ENCODE measurements at regions not wholly inside any gene's neighbourhood (a gene's known extent, or its start where the extent isn't known, plus 50 kb on each side); places are given as distances from the start of the nearest gene placed in this dataset.

GRCh38 chr2:60657673-60658072, 98.4 kb upstream of the PAPOLG start (continued):
- TF ChIP-seq, protein P1, sequence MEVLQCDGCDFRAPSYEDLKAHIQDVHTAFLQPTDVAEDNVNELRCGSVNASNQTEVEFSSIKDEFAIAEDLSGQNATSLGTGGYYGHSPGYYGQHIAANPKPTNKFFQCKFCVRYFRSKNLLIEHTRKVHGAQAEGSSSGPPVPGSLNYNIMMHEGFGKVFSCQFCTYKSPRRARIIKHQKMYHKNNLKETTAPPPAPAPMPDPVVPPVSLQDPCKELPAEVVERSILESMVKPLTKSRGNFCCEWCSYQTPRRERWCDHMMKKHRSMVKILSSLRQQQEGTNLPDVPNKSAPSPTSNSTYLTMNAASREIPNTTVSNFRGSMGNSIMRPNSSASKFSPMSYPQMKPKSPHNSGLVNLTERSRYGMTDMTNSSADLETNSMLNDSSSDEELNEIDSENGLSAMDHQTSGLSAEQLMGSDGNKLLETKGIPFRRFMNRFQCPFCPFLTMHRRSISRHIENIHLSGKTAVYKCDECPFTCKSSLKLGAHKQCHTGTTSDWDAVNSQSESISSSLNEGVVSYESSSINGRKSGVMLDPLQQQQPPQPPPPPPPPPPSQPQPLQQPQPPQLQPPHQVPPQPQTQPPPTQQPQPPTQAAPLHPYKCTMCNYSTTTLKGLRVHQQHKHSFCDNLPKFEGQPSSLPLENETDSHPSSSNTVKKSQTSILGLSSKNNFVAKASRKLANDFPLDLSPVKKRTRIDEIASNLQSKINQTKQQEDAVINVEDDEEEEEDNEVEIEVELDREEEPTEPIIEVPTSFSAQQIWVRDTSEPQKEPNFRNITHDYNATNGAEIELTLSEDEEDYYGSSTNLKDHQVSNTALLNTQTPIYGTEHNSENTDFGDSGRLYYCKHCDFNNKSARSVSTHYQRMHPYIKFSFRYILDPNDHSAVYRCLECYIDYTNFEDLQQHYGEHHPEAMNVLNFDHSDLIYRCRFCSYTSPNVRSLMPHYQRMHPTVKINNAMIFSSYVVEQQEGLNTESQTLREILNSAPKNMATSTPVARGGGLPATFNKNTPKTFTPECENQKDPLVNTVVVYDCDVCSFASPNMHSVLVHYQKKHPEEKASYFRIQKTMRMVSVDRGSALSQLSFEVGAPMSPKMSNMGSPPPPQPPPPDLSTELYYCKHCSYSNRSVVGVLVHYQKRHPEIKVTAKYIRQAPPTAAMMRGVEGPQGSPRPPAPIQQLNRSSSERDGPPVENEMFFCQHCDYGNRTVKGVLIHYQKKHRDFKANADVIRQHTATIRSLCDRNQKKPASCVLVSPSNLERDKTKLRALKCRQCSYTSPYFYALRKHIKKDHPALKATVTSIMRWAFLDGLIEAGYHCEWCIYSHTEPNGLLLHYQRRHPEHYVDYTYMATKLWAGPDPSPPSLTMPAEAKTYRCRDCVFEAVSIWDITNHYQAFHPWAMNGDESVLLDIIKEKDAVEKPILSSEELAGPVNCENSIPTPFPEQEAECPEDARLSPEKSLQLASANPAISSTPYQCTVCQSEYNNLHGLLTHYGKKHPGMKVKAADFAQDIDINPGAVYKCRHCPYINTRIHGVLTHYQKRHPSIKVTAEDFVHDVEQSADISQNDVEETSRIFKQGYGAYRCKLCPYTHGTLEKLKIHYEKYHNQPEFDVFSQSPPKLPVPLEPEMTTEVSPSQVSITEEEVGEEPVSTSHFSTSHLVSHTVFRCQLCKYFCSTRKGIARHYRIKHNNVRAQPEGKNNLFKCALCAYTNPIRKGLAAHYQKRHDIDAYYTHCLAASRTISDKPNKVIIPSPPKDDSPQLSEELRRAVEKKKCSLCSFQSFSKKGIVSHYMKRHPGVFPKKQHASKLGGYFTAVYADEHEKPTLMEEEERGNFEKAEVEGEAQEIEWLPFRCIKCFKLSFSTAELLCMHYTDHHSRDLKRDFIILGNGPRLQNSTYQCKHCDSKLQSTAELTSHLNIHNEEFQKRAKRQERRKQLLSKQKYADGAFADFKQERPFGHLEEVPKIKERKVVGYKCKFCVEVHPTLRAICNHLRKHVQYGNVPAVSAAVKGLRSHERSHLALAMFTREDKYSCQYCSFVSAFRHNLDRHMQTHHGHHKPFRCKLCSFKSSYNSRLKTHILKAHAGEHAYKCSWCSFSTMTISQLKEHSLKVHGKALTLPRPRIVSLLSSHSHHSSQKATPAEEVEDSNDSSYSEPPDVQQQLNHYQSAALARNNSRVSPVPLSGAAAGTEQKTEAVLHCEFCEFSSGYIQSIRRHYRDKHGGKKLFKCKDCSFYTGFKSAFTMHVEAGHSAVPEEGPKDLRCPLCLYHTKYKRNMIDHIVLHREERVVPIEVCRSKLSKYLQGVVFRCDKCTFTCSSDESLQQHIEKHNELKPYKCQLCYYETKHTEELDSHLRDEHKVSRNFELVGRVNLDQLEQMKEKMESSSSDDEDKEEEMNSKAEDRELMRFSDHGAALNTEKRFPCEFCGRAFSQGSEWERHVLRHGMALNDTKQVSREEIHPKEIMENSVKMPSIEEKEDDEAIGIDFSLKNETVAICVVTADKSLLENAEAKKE (CRISPR knock-in tag; IDR thresholded peaks at IDR 0.05): no peak
- TF ChIP-seq ZNF114 (CRISPR knock-in tag; IDR thresholded peaks at IDR 0.05) (no peak), CREB1 (CRISPR knock-in tag; IDR thresholded peaks at IDR 0.05; ENCODE audit: low read depth) (no peak)
- TF ChIP-seq, protein P2, sequence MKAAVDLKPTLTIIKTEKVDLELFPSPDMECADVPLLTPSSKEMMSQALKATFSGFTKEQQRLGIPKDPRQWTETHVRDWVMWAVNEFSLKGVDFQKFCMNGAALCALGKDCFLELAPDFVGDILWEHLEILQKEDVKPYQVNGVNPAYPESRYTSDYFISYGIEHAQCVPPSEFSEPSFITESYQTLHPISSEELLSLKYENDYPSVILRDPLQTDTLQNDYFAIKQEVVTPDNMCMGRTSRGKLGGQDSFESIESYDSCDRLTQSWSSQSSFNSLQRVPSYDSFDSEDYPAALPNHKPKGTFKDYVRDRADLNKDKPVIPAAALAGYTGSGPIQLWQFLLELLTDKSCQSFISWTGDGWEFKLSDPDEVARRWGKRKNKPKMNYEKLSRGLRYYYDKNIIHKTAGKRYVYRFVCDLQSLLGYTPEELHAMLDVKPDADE (IDR thresholded peaks at IDR 0.05): no peak

DNA sequence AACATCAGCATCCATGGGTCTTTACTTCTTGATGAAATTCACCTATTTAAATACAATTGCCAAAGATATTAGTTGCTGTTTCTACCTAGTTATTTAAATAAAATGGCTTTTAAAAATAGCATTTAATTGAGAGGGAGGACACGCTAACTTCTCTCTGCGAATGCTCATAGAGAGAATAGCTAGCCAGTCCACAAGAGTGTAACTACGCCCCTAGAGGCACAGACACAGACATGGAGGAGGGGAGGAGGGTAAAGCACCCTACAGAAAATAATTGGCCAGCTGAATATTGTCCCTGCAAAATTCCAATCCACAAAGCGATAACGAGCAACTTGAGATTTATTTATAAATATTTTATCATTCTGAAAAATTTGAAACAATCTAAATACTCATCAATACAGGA, 97.0 kb upstream of the PAPOLG start:
- Histone ChIP-seq H3K9me2 (ENCODE audit: insufficient read depth) (no peaks in the 10 kb centered on the region), H3K4me2 (no peak overlapping the region), H4K20me1 (replicated peaks; ENCODE audit: insufficient read depth) (no peaks in the 10 kb centered on the region), H3K4me1 (ENCODE audit: insufficient read depth) (no peaks in the 10 kb centered on the region), H3K36me3 (ENCODE audit: insufficient read depth) (no peaks in the 10 kb centered on the region), H3K27ac (ENCODE audit: low read depth) (no peak overlapping the region), H3K27me3 (ENCODE audit: insufficient read depth) (no peaks in the 10 kb centered on the region), H3K4me3 (no peak overlapping the region), H2AFZ (no peak overlapping the region), H3F3A (replicated peaks; ENCODE audit: low read depth) (no peaks in the 10 kb centered on the region), H3K79me2 (replicated peaks; ENCODE audit: insufficient read depth) (no peaks in the 10 kb centered on the region)
- Mint-ChIP-seq H3K4me3 (no peak overlapping the region), H3K27me3 (ENCODE audit: insufficient read depth, low read depth, poor library complexity) (peaks cover 3% of the 10 kb centered on the region), H3K27ac (no peak overlapping the region), H3K9me3 (peaks cover 11% of the 10 kb centered on the region; the same call in 2 of the 3 replicates), H3K4me1 (no peaks in the 10 kb centered on the region), H3K36me3 (ENCODE audit: low read depth) (peaks cover 5% of the 10 kb centered on the region; the same call in 2 of the 3 replicates)
- TF ChIP-seq EZH2 (IDR thresholded peaks at IDR 0.05; ENCODE audit: low read depth, unreplicated experiment) (no peak), JUNB (IDR thresholded peaks at IDR 0.05; ENCODE audit: unreplicated experiment) (no peak), NANOG (IDR thresholded peaks at IDR 0.05; ENCODE audit: borderline replicate concordance) (no peak), CTCF (conservative IDR thresholded peaks at IDR 0.05; ENCODE audit: low read depth in 2 of 2) (peak; percentile 39 to 44), EZH2phosphoT487 (IDR thresholded peaks at IDR 0.05; ENCODE audit: unreplicated experiment) (no peak), ZNF114 (CRISPR knock-in tag; IDR thresholded peaks at IDR 0.05) (no peak)
- TF ChIP-seq, protein P2 (IDR thresholded peaks at IDR 0.05): no peak
- ATAC-seq (peak; percentile 50), DNase-seq (ENCODE audit: low spot score) (peak; percentile 18)
